NOMO-1 treated with DMSO at 0.1 percent for 48 hours (cell line): ENCODE measurements at regions not wholly inside any gene's neighbourhood (a gene's known extent, or its start where the extent isn't known, plus 50 kb on each side); places are given as distances from the start of the nearest gene placed in this dataset.

Experiments
- DNase-seq: peaks from one replicate; lab custom pipeline; 2025; ENCODE audit not compliant: unreplicated experiment; lab: John Stamatoyannopoulos, UW

- DNase-seq, result no peak
These were observed 55.9 kb upstream of the HAAO start for GRCh38 chr2:42848265-42848664.

GRCh38 chr2:42847596-42848151 lies 55.3 kb upstream of the HAAO start:
- DNase-seq, result no peak

GRCh38 chr2:42846932-42847595 lies 54.7 kb upstream of the HAAO start:
- DNase-seq, result no peak

- DNase-seq, result no peak
These were observed 53.6 kb upstream of the HAAO start for GRCh38 chr2:42846026-42846425.

GRCh38 chr2:42844901-42845821 lies 52.8 kb upstream of the HAAO start:
- DNase-seq, result no peak

GRCh38 chr2:42844366-42844765 lies 52.0 kb upstream of the HAAO start:
- no peak for DNase-seq

- no peak for DNase-seq
These were observed 51.2 kb upstream of the HAAO start for GRCh38 chr2:42843611-42844010.

GRCh38 chr2:42843131-42843530 lies 50.7 kb upstream of the HAAO start:
- no peak for DNase-seq

- DNase-seq, result no peak
These were observed 50.1 kb upstream of the HAAO start for GRCh38 chr2:42842466-42842865.
